Adipocyte (in vitro differentiated cells): ENCODE measurements at regions not wholly inside any gene's neighbourhood (a gene's known extent, or its start where the extent isn't known, plus 50 kb on each side); places are given as distances from the start of the nearest gene placed in this dataset.

Experiments
- DNase-seq: peaks from one replicate; pipeline ENCODE4 v3.0.0-alpha.2; 2015; ENCODE audit warnings: low read depth
- H3K27me3 ChIP-seq: replicated peaks from 2 replicates; pipeline ENCODE4 v1.7.0; 2013; ENCODE audit warnings: mild to moderate bottlenecking, low read length, moderate library complexity; ENCODE audit not compliant: control insufficient read depth, insufficient read depth
- H3K36me3 ChIP-seq: 2 replicates; pipeline ENCODE4 v1.7.0; 2013; ENCODE audit warnings: low read length, mild to moderate bottlenecking, moderate library complexity; ENCODE audit not compliant: control insufficient read depth, insufficient read depth, severe bottlenecking
- H3K4me1 ChIP-seq: 2 replicates; pipeline ENCODE4 v1.7.0; 2013; ENCODE audit warnings: mild to moderate bottlenecking, low read length, moderate library complexity; ENCODE audit not compliant: control insufficient read depth, insufficient read depth
- H3K4me3 ChIP-seq: 2 replicates; pipeline ENCODE4 v1.7.0; 2013; ENCODE audit warnings: mild to moderate bottlenecking, low read length, moderate library complexity
- H3K9ac ChIP-seq: 2 replicates; pipeline ENCODE4 v1.7.0; 2013; ENCODE audit warnings: mild to moderate bottlenecking, low read length, moderate library complexity
- H3K9me3 ChIP-seq: 2 replicates; pipeline ENCODE4 v1.7.0; 2013; ENCODE audit warnings: mild to moderate bottlenecking, low read length, moderate library complexity; ENCODE audit not compliant: control insufficient read depth

GRCh38 chr21:28221984-28222383 is 770.7 kb downstream of the LTN1 start:
- no peaks in the 10 kb centered on the region for H3K36me3 ChIP-seq
- no peaks in the 10 kb centered on the region for H3K27me3 ChIP-seq
- no peaks in the 10 kb centered on the region for H3K9me3 ChIP-seq
- no peak overlapping the region for H3K9ac ChIP-seq
- no peak overlapping the region for H3K4me3 ChIP-seq
- DNase-seq: no peak
- peaks cover 9% of the 10 kb centered on the region for H3K4me1 ChIP-seq

DNA sequence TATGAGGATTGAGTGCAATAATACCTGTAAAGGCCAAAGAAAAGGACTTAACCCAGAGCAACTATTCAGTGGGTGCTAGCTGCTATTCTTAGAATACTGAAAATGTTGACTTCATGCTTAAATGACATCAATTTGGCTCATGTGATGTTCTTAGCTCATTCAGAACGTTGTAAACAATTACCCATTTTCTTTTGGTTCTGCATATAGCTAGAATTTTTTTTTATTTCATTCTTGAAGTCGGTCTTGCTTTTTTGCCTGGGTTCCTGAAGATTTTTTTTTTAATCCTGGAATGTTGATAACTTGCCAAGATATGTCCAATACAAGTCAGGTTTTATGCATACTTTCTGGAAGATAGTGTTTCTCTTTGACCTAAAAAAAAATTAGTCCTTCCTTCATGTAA is 772.0 kb downstream of the LTN1 start:
- H3K27me3 ChIP-seq: no peaks in the 10 kb centered on the region
- H3K9ac ChIP-seq: no peak overlapping the region
- H3K9me3 ChIP-seq: no peaks in the 10 kb centered on the region
- peak; percentile 35 for DNase-seq
- H3K36me3 ChIP-seq: no peaks in the 10 kb centered on the region
- H3K4me1 ChIP-seq: peaks cover 17% of the 10 kb centered on the region
- no peak overlapping the region for H3K4me3 ChIP-seq

GRCh38 chr21:28216976-28217523 is 775.6 kb downstream of the LTN1 start:
- no peaks in the 10 kb centered on the region for H3K9me3 ChIP-seq
- no peak for DNase-seq
- H3K27me3 ChIP-seq: no peaks in the 10 kb centered on the region
- H3K4me1 ChIP-seq: peaks cover 26% of the 10 kb centered on the region
- H3K36me3 ChIP-seq: no peaks in the 10 kb centered on the region
- no peak overlapping the region for H3K9ac ChIP-seq
- no peak overlapping the region for H3K4me3 ChIP-seq

GRCh38 chr21:28215214-28215954 is 777.3 kb downstream of the LTN1 start:
- peak overlapping the region; percentile 35 for H3K4me3 ChIP-seq
- H3K36me3 ChIP-seq: no peaks in the 10 kb centered on the region
- no peaks in the 10 kb centered on the region for H3K9me3 ChIP-seq
- H3K9ac ChIP-seq: peak overlapping the region; percentile 27
- H3K4me1 ChIP-seq: peaks cover 20% of the 10 kb centered on the region
- no peaks in the 10 kb centered on the region for H3K27me3 ChIP-seq
- DNase-seq: peak; percentile 93

DNA sequence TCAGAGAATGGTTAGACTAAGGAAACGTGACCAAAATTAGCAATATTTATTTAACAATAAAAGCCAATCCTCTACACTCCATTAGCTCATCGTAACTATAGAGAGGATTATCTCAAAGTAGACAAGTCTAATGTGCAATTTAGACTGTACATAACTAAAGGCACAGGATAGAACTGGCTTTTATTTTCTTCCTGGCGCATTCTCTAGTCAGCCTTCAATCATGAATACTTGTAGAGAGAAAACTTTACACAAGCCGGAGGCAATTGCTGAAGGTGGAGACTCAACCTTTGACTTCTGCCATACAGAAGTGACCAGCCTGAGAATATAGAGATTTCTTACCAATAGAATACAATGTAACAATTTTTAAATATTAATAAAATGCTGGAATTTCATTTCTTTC is 777.9 kb downstream of the LTN1 start:
- no peaks in the 10 kb centered on the region for H3K36me3 ChIP-seq
- H3K9me3 ChIP-seq: no peaks in the 10 kb centered on the region
- peak overlapping the region; percentile 35 for H3K4me3 ChIP-seq
- no peaks in the 10 kb centered on the region for H3K27me3 ChIP-seq
- no peak overlapping the region for H3K9ac ChIP-seq
- no peak for DNase-seq
- peaks cover 20% of the 10 kb centered on the region for H3K4me1 ChIP-seq

DNA sequence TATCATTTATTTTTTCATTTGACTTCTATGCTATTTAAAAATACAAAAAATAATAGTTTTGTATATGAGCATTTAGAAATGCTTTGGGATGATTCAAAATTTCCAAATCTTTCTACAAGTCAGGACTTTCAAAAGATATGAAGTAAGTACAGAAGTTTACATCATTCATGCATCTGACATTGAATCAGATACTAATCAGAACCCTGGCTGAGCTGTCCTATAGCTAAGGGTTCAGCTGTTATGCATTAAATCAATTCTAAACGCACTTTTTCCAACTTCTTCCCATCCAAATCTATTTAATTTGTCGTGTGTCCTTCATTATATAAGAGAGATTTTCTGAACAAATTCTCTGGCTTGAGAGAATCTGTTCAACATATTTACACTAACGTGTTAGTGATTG is 779.4 kb downstream of the LTN1 start:
- no peak overlapping the region for H3K4me3 ChIP-seq
- H3K27me3 ChIP-seq: no peaks in the 10 kb centered on the region
- peak; percentile 49 for DNase-seq
- H3K4me1 ChIP-seq: peaks cover 20% of the 10 kb centered on the region
- H3K9me3 ChIP-seq: no peaks in the 10 kb centered on the region
- no peak overlapping the region for H3K9ac ChIP-seq
- H3K36me3 ChIP-seq: no peaks in the 10 kb centered on the region

DNA sequence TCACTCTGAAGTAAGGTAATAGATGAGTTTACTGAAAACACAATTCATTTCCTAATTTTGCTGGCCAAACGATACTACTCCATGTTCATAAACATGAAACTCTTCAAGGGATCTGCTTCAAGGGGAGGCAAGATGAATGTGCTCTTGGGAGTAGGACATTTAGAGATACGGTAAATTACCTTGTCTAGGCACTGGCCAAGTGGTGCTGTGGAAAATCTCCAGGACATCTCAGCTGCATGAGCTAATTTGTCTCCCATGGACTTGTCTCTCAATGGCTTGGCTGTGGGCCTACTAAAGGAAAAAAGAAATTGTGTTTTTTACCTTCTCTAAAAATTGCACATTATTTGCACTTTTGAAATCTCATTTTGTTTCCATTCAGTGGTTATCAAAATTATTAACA is 780.6 kb downstream of the LTN1 start:
- H3K9ac ChIP-seq: no peak overlapping the region
- H3K27me3 ChIP-seq: no peaks in the 10 kb centered on the region
- DNase-seq: no peak
- H3K9me3 ChIP-seq: no peaks in the 10 kb centered on the region
- peaks cover 27% of the 10 kb centered on the region for H3K4me1 ChIP-seq
- H3K36me3 ChIP-seq: no peaks in the 10 kb centered on the region
- H3K4me3 ChIP-seq: no peak overlapping the region

GRCh38 chr21:28207436-28208173 is 785.1 kb downstream of the LTN1 start:
- DNase-seq: peak; percentile 92
- no peak overlapping the region for H3K9ac ChIP-seq
- peak overlapping the region; percentile 66 for H3K4me3 ChIP-seq
- peaks cover 9% of the 10 kb centered on the region for H3K4me1 ChIP-seq
- H3K9me3 ChIP-seq: no peaks in the 10 kb centered on the region
- H3K27me3 ChIP-seq: no peaks in the 10 kb centered on the region
- no peaks in the 10 kb centered on the region for H3K36me3 ChIP-seq

GRCh38 chr21:28200726-28201125 is 792.0 kb downstream of the LTN1 start:
- no peak for DNase-seq
- Histone ChIP-seq H3K9ac (no peak overlapping the region), H3K4me1 (no peaks in the 10 kb centered on the region), H3K27me3 (no peaks in the 10 kb centered on the region), H3K9me3 (no peaks in the 10 kb centered on the region), H3K36me3 (no peaks in the 10 kb centered on the region), H3K4me3 (no peak overlapping the region)

- Histone ChIP-seq H3K27me3 (no peaks in the 10 kb centered on the region), H3K4me1 (no peaks in the 10 kb centered on the region), H3K36me3 (no peaks in the 10 kb centered on the region), H3K9ac (no peak overlapping the region), H3K9me3 (no peaks in the 10 kb centered on the region), H3K4me3 (no peak overlapping the region)
- DNase-seq: peak; percentile 19
Measured at GRCh38 chr21:28196981-28197380, 795.7 kb downstream of the LTN1 start.

GRCh38 chr21:28193189-28193588 is 799.5 kb downstream of the LTN1 start:
- H3K4me3 ChIP-seq: no peak overlapping the region
- DNase-seq: no peak
- no peak overlapping the region for H3K9ac ChIP-seq

More at GRCh38 chr21:28193189-28193588, 799.5 kb downstream of the LTN1 start:
- no peaks in the 10 kb centered on the region for H3K9me3 ChIP-seq
- H3K27me3 ChIP-seq: no peaks in the 10 kb centered on the region
- H3K4me1 ChIP-seq: no peaks in the 10 kb centered on the region
- H3K36me3 ChIP-seq: no peaks in the 10 kb centered on the region
